ENCODE measurements at regions not wholly inside any gene's neighbourhood (a gene's known extent, or its start where the extent isn't known, plus 50 kb on each side); places are given as distances from the start of the nearest gene placed in this dataset.
"Not testable (repeated sequence)": the region's sequence is repeated elsewhere in the genome, so short reads cannot be mapped to it uniquely, and the experiment has no call there.

- no peak for DNase-seq (ENCODE audit: low read depth, low spot score)
These were observed 296.3 kb downstream of the PCDH7 start for GRCh38 chr4:31016322-31017061.

- no peak for DNase-seq (ENCODE audit: low read depth, low spot score)
These were observed 300.2 kb downstream of the PCDH7 start for GRCh38 chr4:31020363-31020762.

- no peak for DNase-seq (ENCODE audit: low read depth, low spot score)
These were observed 300.8 kb downstream of the PCDH7 start for GRCh38 chr4:31021008-31021407.

GRCh38 chr4:31022702-31023101 lies 302.5 kb downstream of the PCDH7 start:
- no peak for DNase-seq (ENCODE audit: low read depth, low spot score)

- DNase-seq (ENCODE audit: low read depth, low spot score): no peak
These were observed 302.9 kb downstream of the PCDH7 start for GRCh38 chr4:31023109-31023508.

- DNase-seq (ENCODE audit: low read depth, low spot score): no peak
These were observed 303.6 kb downstream of the PCDH7 start for GRCh38 chr4:31023742-31024141.

GRCh38 chr4:31024781-31025180 lies 304.6 kb downstream of the PCDH7 start:
- DNase-seq (ENCODE audit: low read depth, low spot score): not testable (repeated sequence)

GRCh38 chr4:31026256-31026655 lies 306.1 kb downstream of the PCDH7 start:
- DNase-seq (ENCODE audit: low read depth, low spot score): no peak

GRCh38 chr4:31034550-31034949 lies 314.4 kb downstream of the PCDH7 start:
- no peak for DNase-seq (ENCODE audit: low read depth, low spot score)

GRCh38 chr4:31035761-31036160 lies 315.6 kb downstream of the PCDH7 start:
- no peak for DNase-seq (ENCODE audit: low read depth, low spot score)

GRCh38 chr4:31037703-31038102 lies 317.5 kb downstream of the PCDH7 start:
- no peak for DNase-seq (ENCODE audit: low read depth, low spot score)

- DNase-seq (ENCODE audit: low read depth, low spot score): no peak
These were observed 319.2 kb downstream of the PCDH7 start for GRCh38 chr4:31039382-31039781.

- no peak for DNase-seq (ENCODE audit: low read depth, low spot score)
These were observed 319.9 kb downstream of the PCDH7 start for GRCh38 chr4:31040106-31040505.

GRCh38 chr4:31041385-31041784 lies 321.2 kb downstream of the PCDH7 start:
- no peak for DNase-seq (ENCODE audit: low read depth, low spot score)

- DNase-seq (ENCODE audit: low read depth, low spot score): no peak
These were observed 321.7 kb downstream of the PCDH7 start for GRCh38 chr4:31041853-31042252.

GRCh38 chr4:31043382-31044062 lies 323.4 kb downstream of the PCDH7 start:
- DNase-seq (ENCODE audit: low read depth, low spot score): no peak

GRCh38 chr4:31045151-31045550 lies 325.0 kb downstream of the PCDH7 start:
- DNase-seq (ENCODE audit: low read depth, low spot score): no peak

GRCh38 chr4:31045724-31046318 lies 325.7 kb downstream of the PCDH7 start:
- no peak for DNase-seq (ENCODE audit: low read depth, low spot score)

GRCh38 chr4:31051151-31051550 lies 331.0 kb downstream of the PCDH7 start:
- DNase-seq (ENCODE audit: low read depth, low spot score): no peak

GRCh38 chr4:31051565-31051964 lies 331.4 kb downstream of the PCDH7 start:
- no peak for DNase-seq (ENCODE audit: low read depth, low spot score)

- DNase-seq (ENCODE audit: low read depth, low spot score): no peak
These were observed 332.4 kb downstream of the PCDH7 start for GRCh38 chr4:31052519-31052918.

GRCh38 chr4:31053451-31053850 lies 333.3 kb downstream of the PCDH7 start:
- no peak for DNase-seq (ENCODE audit: low read depth, low spot score)

GRCh38 chr4:31054295-31054694 lies 334.1 kb downstream of the PCDH7 start:
- no peak for DNase-seq (ENCODE audit: low read depth, low spot score)
